ENCODE measurements at regions not wholly inside any gene's neighbourhood (a gene's known extent, or its start where the extent isn't known, plus 50 kb on each side); places are given as distances from the start of the nearest gene placed in this dataset.

DNA sequence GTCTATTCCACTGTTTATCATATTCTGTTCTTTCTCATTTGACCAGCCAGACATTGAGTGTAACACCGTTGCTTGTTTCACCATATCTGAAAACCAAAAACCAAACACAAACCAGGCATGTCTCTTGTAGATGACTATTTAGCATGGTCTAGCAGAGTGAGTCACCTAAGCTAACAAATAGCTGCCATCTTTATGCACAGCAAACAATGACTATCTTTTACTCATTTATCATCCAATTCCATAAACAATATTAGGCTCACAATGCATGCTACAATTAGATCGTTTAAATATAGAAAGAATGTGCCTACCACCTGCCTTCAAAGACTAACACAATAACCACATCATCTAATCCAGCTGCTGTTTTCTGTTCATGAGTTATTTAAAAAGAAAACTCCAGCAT is 495.4 kb downstream of the PCDH19 start:
- ChIA-PET CTCF (no interaction called here), POLR2A (no interaction called here)
- TF ChIP-seq, protein P1, sequence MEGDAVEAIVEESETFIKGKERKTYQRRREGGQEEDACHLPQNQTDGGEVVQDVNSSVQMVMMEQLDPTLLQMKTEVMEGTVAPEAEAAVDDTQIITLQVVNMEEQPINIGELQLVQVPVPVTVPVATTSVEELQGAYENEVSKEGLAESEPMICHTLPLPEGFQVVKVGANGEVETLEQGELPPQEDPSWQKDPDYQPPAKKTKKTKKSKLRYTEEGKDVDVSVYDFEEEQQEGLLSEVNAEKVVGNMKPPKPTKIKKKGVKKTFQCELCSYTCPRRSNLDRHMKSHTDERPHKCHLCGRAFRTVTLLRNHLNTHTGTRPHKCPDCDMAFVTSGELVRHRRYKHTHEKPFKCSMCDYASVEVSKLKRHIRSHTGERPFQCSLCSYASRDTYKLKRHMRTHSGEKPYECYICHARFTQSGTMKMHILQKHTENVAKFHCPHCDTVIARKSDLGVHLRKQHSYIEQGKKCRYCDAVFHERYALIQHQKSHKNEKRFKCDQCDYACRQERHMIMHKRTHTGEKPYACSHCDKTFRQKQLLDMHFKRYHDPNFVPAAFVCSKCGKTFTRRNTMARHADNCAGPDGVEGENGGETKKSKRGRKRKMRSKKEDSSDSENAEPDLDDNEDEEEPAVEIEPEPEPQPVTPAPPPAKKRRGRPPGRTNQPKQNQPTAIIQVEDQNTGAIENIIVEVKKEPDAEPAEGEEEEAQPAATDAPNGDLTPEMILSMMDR (IDR thresholded peaks at IDR 0.05; ENCODE audit: insufficient read depth, low read depth, low read length), result no peak
- Histone ChIP-seq H3K27me3 (ENCODE audit: control insufficient read depth, insufficient read depth, low read length) (no peaks in the 10 kb centered on the region), H3K36me3 (ENCODE audit: control insufficient read depth, insufficient read depth, low read length) (no peaks in the 10 kb centered on the region), H3K4me3 (ENCODE audit: low read depth, low read length) (no peak overlapping the region)
- DNase-seq (ENCODE audit: low read depth), result no peak

DNA sequence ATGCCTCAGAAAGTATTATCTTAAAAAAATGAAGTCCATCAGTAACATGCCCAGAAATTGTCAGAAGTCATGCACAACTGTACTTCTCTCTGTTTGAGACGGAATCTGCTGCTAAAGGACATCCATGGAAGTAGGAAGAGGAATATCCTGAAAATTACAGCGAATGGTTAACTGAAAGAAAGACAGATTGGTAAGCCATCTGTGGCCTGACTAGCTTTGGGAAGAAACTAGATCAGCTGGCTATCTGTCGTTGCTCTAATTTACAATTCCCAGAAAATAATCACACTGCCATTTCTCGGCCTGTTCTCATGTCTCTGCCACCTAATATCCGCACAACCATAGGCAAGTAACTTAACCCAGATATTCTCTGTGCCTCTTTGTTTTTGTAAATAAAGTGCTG is 496.5 kb downstream of the PCDH19 start:
- ChIA-PET CTCF (no interaction called here), POLR2A (no interaction called here)
- H3K4me3 ChIP-seq (ENCODE audit: low read depth, low read length), result no peak overlapping the region
- H3K36me3 ChIP-seq (ENCODE audit: control insufficient read depth, insufficient read depth, low read length), result no peaks in the 10 kb centered on the region
- no peaks in the 10 kb centered on the region for H3K27me3 ChIP-seq (ENCODE audit: control insufficient read depth, insufficient read depth, low read length)
- TF ChIP-seq, protein P1 (IDR thresholded peaks at IDR 0.05; ENCODE audit: insufficient read depth, low read depth, low read length), result no peak
- DNase-seq (ENCODE audit: low read depth), result no peak

DNA sequence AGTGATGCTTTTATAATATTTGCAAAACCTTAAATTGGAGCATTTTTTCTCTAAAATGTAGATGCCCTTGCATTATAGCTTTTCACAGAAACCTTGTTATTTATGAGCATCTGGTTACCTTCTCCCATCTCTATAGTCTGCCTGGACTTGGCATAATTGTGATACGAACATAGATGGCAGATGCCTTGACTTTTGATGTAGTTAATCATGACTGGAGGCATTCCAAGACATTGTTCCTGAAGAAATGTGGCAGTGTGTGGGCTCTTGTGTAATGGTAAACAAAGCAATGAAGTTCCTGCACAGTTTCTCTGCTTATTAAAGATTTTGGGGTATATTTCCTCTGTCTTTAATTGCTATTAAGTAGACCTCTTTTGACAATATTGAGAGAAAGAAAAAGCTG is 500.1 kb downstream of the PCDH19 start:
- no peak overlapping the region for H3K4me3 ChIP-seq (ENCODE audit: low read depth, low read length)
- TF ChIP-seq, protein P1 (IDR thresholded peaks at IDR 0.05; ENCODE audit: insufficient read depth, low read depth, low read length), result no peak
- H3K27me3 ChIP-seq (ENCODE audit: control insufficient read depth, insufficient read depth, low read length), result no peaks in the 10 kb centered on the region
- ChIA-PET CTCF (no interaction called here), POLR2A (no interaction called here)
- H3K36me3 ChIP-seq (ENCODE audit: control insufficient read depth, insufficient read depth, low read length), result no peaks in the 10 kb centered on the region
- DNase-seq (ENCODE audit: low read depth), result no peak

DNA sequence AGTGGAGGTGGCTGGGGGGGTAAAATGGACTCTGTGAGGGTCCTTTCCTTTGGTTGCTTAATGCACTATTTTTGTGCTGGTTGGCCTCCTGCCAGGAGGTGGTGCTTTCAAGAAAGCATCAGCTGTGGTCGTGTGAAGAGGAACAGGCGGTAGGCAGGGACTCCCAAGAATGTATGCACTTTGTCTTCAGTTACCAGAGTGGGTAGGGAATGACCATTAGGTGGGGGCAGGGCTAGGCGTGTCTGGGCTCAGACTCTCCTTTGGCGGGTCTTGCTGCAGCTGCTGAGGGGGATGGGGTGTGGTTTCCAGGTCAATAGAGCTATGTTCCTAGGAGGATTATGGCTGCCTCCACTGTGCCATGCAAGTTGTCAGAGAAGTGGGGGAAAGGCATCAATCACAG is 509.0 kb downstream of the PCDH19 start:
- TF ChIP-seq, protein P1 (IDR thresholded peaks at IDR 0.05; ENCODE audit: insufficient read depth, low read depth, low read length), result no peak
- Histone ChIP-seq H3K27me3 (ENCODE audit: control insufficient read depth, insufficient read depth, low read length) (no peaks in the 10 kb centered on the region), H3K4me3 (ENCODE audit: low read depth, low read length) (no peak overlapping the region), H3K36me3 (ENCODE audit: control insufficient read depth, insufficient read depth, low read length) (no peaks in the 10 kb centered on the region)
- ChIA-PET CTCF (no interaction called here), POLR2A (no interaction called here)
- DNase-seq (ENCODE audit: low read depth), result no peak

DNA sequence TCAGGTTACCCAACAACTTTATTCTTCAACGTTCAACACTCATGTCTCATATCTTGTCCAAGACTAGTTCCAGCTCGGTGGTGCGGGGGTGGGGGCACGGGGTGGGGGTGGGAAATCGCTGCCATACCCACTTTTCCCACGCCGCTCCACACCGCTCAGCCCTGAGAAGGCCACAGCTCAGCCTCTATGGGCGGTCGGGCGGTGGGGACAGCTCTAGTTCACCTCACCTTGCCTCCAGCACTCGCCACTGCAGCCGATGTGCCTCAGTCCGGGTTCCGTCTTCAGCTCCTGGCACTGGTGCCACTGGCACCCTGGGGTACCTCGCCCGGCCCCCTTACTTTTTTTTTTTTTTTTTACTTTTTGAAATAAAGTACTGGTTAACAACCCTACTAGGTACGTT is 522.2 kb downstream of the PCDH19 start:
- no peaks in the 10 kb centered on the region for H3K36me3 ChIP-seq (ENCODE audit: control insufficient read depth, insufficient read depth, low read length)
- H3K4me3 ChIP-seq (ENCODE audit: low read depth, low read length), result no peak overlapping the region
- TF ChIP-seq, protein P1 (IDR thresholded peaks at IDR 0.05; ENCODE audit: insufficient read depth, low read depth, low read length), result no peak
- ChIA-PET CTCF (no interaction called here), POLR2A (no interaction called here)
- no peaks in the 10 kb centered on the region for H3K27me3 ChIP-seq (ENCODE audit: control insufficient read depth, insufficient read depth, low read length)
- no peak for DNase-seq (ENCODE audit: low read depth)

All from BJ (cell line).